ENCODE measurements at regions not wholly inside any gene's neighbourhood (a gene's known extent, or its start where the extent isn't known, plus 50 kb on each side); places are given as distances from the start of the nearest gene placed in this dataset.

GRCh38 chr2:13019781-13020180 is 303.0 kb downstream of the TRIB2 start:
- no peak for DNase-seq

- no peak for DNase-seq
Measured at GRCh38 chr2:13020469-13020868, 303.7 kb downstream of the TRIB2 start.

- no peak for DNase-seq
Measured at GRCh38 chr2:13021470-13021957, 304.8 kb downstream of the TRIB2 start.

GRCh38 chr2:13030606-13031005 is 313.9 kb downstream of the TRIB2 start:
- no peak for DNase-seq

GRCh38 chr2:13034861-13035260 is 318.1 kb downstream of the TRIB2 start:
- no peak for DNase-seq

GRCh38 chr2:13035866-13036265 is 319.1 kb downstream of the TRIB2 start:
- no peak for DNase-seq

- no peak for DNase-seq
Measured at GRCh38 chr2:13040043-13040442, 323.3 kb downstream of the TRIB2 start.

- DNase-seq, result no peak
Measured at GRCh38 chr2:13046557-13047165, 329.9 kb downstream of the TRIB2 start.

GRCh38 chr2:13050764-13051163 is 334.0 kb downstream of the TRIB2 start:
- no peak for DNase-seq

- DNase-seq, result no peak
Measured at GRCh38 chr2:13052547-13052946, 335.8 kb downstream of the TRIB2 start.

- DNase-seq, result no peak
Measured at GRCh38 chr2:13056259-13056843, 339.6 kb downstream of the TRIB2 start.

- no peak for DNase-seq
Measured at GRCh38 chr2:13057671-13058070, 340.9 kb downstream of the TRIB2 start.

- DNase-seq, result no peak
Measured at GRCh38 chr2:13066676-13067075, 349.9 kb downstream of the TRIB2 start.

GRCh38 chr2:13067508-13067907 is 350.8 kb downstream of the TRIB2 start:
- DNase-seq, result no peak

GRCh38 chr2:13089971-13090370 is 373.2 kb downstream of the TRIB2 start:
- no peak for DNase-seq

GRCh38 chr2:13091455-13091854 is 374.7 kb downstream of the TRIB2 start:
- DNase-seq, result no peak

- DNase-seq, result no peak
Measured at GRCh38 chr2:13091861-13092378, 375.2 kb downstream of the TRIB2 start.

- no peak for DNase-seq
Measured at GRCh38 chr2:13093416-13093991, 376.8 kb downstream of the TRIB2 start.

GRCh38 chr2:13102397-13103063 is 385.8 kb downstream of the TRIB2 start:
- no peak for DNase-seq

- no peak for DNase-seq
Measured at GRCh38 chr2:13103151-13103550, 386.4 kb downstream of the TRIB2 start.

- DNase-seq, result no peak
Measured at GRCh38 chr2:13103778-13104493, 387.2 kb downstream of the TRIB2 start.

- DNase-seq, result no peak
Measured at GRCh38 chr2:13104723-13105122, 388.0 kb downstream of the TRIB2 start.

- no peak for DNase-seq
Measured at GRCh38 chr2:13106302-13106701, 389.6 kb downstream of the TRIB2 start.
